Suprapubic skin (tissue), 3 donors: ENCODE measurements at regions not wholly inside any gene's neighbourhood (a gene's known extent, or its start where the extent isn't known, plus 50 kb on each side); places are given as distances from the start of the nearest gene placed in this dataset.

ENCODE experiments used
- CTCF ChIP-seq, 2 donors: fragments of 200-600 bp in 1 of 2; fragments of 450-650 bp in 1 of 2; sonication (generic) in 1 of 2; IDR thresholded peaks; one replicate each; pipeline ENCODE4 v1.5.1; 2016 to 2019; ENCODE audit warnings: antibody characterized with exemption in 2 of 2, mild to moderate bottlenecking in 1 of 2, moderate library complexity in 1 of 2
- EP300 ChIP-seq: sonication (generic); formaldehyde crosslinking; IDR thresholded peaks from one replicate; pipeline ENCODE4 v1.6.1; 2017; ENCODE audit warnings: antibody characterized with exemption
- POLR2A ChIP-seq, 2 donors: fragments of 450-650 bp; IDR thresholded peaks; one replicate each; pipeline ENCODE4 v1.6.1; 2017; ENCODE audit warnings: antibody characterized with exemption in 2 of 2, mild to moderate bottlenecking in 2 of 2, moderate library complexity in 2 of 2

DNA sequence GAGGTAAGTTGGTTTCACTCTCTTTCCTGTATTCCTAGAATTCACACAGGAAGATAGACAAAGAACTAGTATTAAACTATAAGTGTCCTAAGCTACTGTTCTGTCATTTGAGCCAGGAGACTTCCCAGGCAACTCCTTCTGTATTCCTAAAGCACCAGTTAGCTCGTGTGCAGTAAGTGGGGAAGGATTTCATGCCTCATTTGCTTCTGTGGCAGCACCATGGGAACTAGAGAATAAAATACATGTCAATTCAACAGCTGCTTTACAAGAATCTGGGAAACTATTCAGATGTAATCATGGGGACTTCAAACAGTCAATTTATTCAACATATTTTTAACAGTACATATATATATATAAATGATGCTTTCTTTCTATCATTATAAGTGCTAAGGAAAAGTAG is 762.3 kb downstream of the PRELID2 start:
- TF ChIP-seq POLR2A (IDR thresholded peaks at IDR 0.05) = no peak
- no peak for TF ChIP-seq CTCF (IDR thresholded peaks at IDR 0.05)
- no peak for TF ChIP-seq EP300
